GM12878 (cell line): ENCODE measurements at regions not wholly inside any gene's neighbourhood (a gene's known extent, or its start where the extent isn't known, plus 50 kb on each side); places are given as distances from the start of the nearest gene placed in this dataset.

ENCODE experiments used
- ATAC-seq: fragments of 200-7000 bp; cut with Tn5 transposase; 3 replicates; pipeline ENCODE4 v1.9.1; 2020; ENCODE audit warnings: mild to moderate bottlenecking, moderate library complexity
- BruUV-seq: library from RNA; stranded (reverse); fragments of 400-500 nt; replicated peaks from 2 replicates; lab custom pipeline; 2021; lab: Mats Ljungman, UMichigan
- CTCF ChIA-PET: fragments of 300-600 bp; sonication (Branson Sonifier 250); formaldehyde crosslinking; extraction: SDS; loops from one replicate; lab custom pipeline; 2021; ENCODE audit warnings: inconsistent platforms; lab: Yijun Ruan, JAX
- POLR2A ChIA-PET: fragments of 350-600 bp; formaldehyde crosslinking; extraction: SDS; loops from one replicate; lab custom pipeline; 2021; ENCODE audit warnings: inconsistent platforms; lab: Charles Lee
- RAD21 ChIA-PET: fragments of 300-600 bp; sonication (Branson Sonifier 250); formaldehyde crosslinking; loops from one replicate; lab custom pipeline; 2023; ENCODE audit warnings: antibody characterized with exemption; ENCODE audit not compliant: unreplicated experiment; lab: Charles Lee
- SMC1A ChIA-PET: fragments of 300-600 bp; sonication (Branson Sonifier 250); formaldehyde crosslinking; loops from one replicate; lab custom pipeline; 2023; ENCODE audit not compliant: unreplicated experiment, uncharacterized antibody; lab: Charles Lee
- DNase-seq: peaks from one replicate; pipeline ENCODE4 v3.0.0-alpha.2; 2011; ENCODE audit warnings: low read depth, low spot score
- FAIRE-seq: peaks from 3 replicates; lab custom pipeline; 2011; peaks lifted over from hg19 to GRCh38; lab: Jason Lieb, UNC
- H2AFZ ChIP-seq: 2 replicates; pipeline ENCODE4 v1.6.0; 2011; ENCODE audit warnings: low read depth, low read length, control low read depth; ENCODE audit not compliant: control insufficient read depth
- H3K27ac ChIP-seq: 2 replicates; pipeline ENCODE4 v1.5.1; 2011; ENCODE audit warnings: control low read depth; ENCODE audit not compliant: control insufficient read depth, insufficient read depth
- H3K27me3 ChIP-seq, 2 experiments: replicated peaks in 1 of 2; 2 replicates each; pipeline versions ENCODE4 v1.6.0 to v1.6.1; 2011; ENCODE audit warnings: low read length in 1 of 2; ENCODE audit not compliant: control insufficient read depth in 2 of 2, insufficient read depth in 2 of 2
- H3K36me3 ChIP-seq, 2 experiments: 2 replicates each; pipeline ENCODE4 v1.5.1; 2011; ENCODE audit warnings: low read length in 1 of 2; ENCODE audit not compliant: control insufficient read depth in 2 of 2, insufficient read depth in 2 of 2
- H3K4me1 ChIP-seq: 2 replicates; pipeline ENCODE4 v1.6.1; 2011; ENCODE audit warnings: mild to moderate bottlenecking, low read length, moderate library complexity, mixed read lengths; ENCODE audit not compliant: control insufficient read depth, insufficient read depth
- H3K4me2 ChIP-seq: 2 replicates; pipeline ENCODE4 v1.6.0; 2011; ENCODE audit warnings: control low read depth; ENCODE audit not compliant: control insufficient read depth, insufficient read depth
- H3K4me3 ChIP-seq: fragments of 200-600 bp; sonication (generic); 2 replicates; pipeline ENCODE4 v1.5.1; 2016
- H3K79me2 ChIP-seq: 2 replicates; pipeline ENCODE4 v1.6.0; 2011; ENCODE audit warnings: low read length; ENCODE audit not compliant: control insufficient read depth, insufficient read depth
- H3K9ac ChIP-seq: 2 replicates; pipeline ENCODE4 v1.8.0; 2011; ENCODE audit warnings: low read length, control low read depth, mixed read lengths; ENCODE audit not compliant: control insufficient read depth, insufficient read depth
- H3K9me3 ChIP-seq: replicated peaks from 3 replicates; pipeline ENCODE4 v1.5.1; 2011; ENCODE audit warnings: mild to moderate bottlenecking, low read length; ENCODE audit not compliant: control insufficient read depth, insufficient read depth
- H4K20me1 ChIP-seq: 2 replicates; pipeline ENCODE4 v1.6.0; 2011; ENCODE audit not compliant: control insufficient read depth, insufficient read depth
- ASH2L ChIP-seq: fragments of 300-600, 200-600 bp; sonication (generic); IDR thresholded peaks from 2 replicates; pipeline ENCODE4 v1.6.1; 2017; ENCODE audit warnings: low read depth, mild to moderate bottlenecking, borderline replicate concordance
- BMI1 ChIP-seq: fragments of 450-650 bp; IDR thresholded peaks from 2 replicates; pipeline ENCODE4 v1.6.1; 2016; ENCODE audit warnings: mild to moderate bottlenecking, moderate library complexity, borderline replicate concordance
- ELK1 ChIP-seq: IDR thresholded peaks from 2 replicates; pipeline ENCODE4 v1.6.1; 2012; ENCODE audit warnings: low read depth, low read length, improper control_type of control experiment
- FOXM1 ChIP-seq: IDR thresholded peaks from 2 replicates; pipeline ENCODE4 v1.6.1; 2012; ENCODE audit warnings: low read depth, mild to moderate bottlenecking, inconsistent platforms, low read length, moderate library complexity
- HDAC2 ChIP-seq: fragments of 200-600 bp; sonication (generic); IDR thresholded peaks from 2 replicates; pipeline ENCODE4 v1.6.1; 2017
- JUNB ChIP-seq: IDR thresholded peaks from 2 replicates; pipeline ENCODE4 v1.6.1; 2016; ENCODE audit warnings: antibody characterized with exemption, mild to moderate bottlenecking
- NFXL1 ChIP-seq: fragments of 450-650 bp; IDR thresholded peaks from 2 replicates; pipeline ENCODE4 v1.6.1; 2017; ENCODE audit warnings: antibody characterized with exemption, mild to moderate bottlenecking, borderline replicate concordance
- NFYA ChIP-seq: IDR thresholded peaks from 2 replicates; pipeline ENCODE4 v1.6.1; 2011; ENCODE audit warnings: low read depth, mild to moderate bottlenecking, low read length, improper control_type of control experiment, borderline replicate concordance
- PAX8 ChIP-seq: fragments of 450-650 bp; IDR thresholded peaks from 2 replicates; pipeline ENCODE4 v1.6.1; 2017; ENCODE audit warnings: mild to moderate bottlenecking, moderate library complexity
- POLR2AphosphoS5 ChIP-seq: IDR thresholded peaks from 2 replicates; pipeline ENCODE4 v1.6.1; 2011; ENCODE audit warnings: mild to moderate bottlenecking, low read length, inconsistent platforms
- RAD21 ChIP-seq: IDR thresholded peaks from 2 replicates; pipeline ENCODE4 v1.6.1; 2011; ENCODE audit warnings: mild to moderate bottlenecking, low read depth, low read length, moderate library complexity; ENCODE audit not compliant: insufficient read depth
- RELB ChIP-seq: fragments of 450-650 bp; IDR thresholded peaks from 2 replicates; pipeline ENCODE4 v1.6.1; 2017; ENCODE audit warnings: low read depth, mild to moderate bottlenecking, moderate library complexity
- STAT3 ChIP-seq: IDR thresholded peaks from 2 replicates; pipeline ENCODE4 v1.6.1; 2011; ENCODE audit warnings: low read depth, low read length, improper control_type of control experiment
- WGBS: methylation state at CpG from one replicate; pipeline ENCODE4 v1.1.6; 2016; ENCODE audit warnings: low lambda C conversion rate; ENCODE audit not compliant: insufficient replicate concordance, insufficient coverage; ENCODE audit errors: missing lambda C conversion rate; 5-methylcytosine and 5-hydroxymethylcytosine counted together
- in situ Hi-C: fragments of 300-500 bp; cut with MboI; formaldehyde crosslinking; loops from 9 replicates; pipeline ENCODE4 v1.14.3; 2018; ENCODE audit warnings: mixed read lengths
- intact Hi-C: fragments of 100-400 bp; cut with micrococcal nuclease; formaldehyde crosslinking; loops from one replicate; pipeline ENCODE4 v1.14.2; 2022; ENCODE audit not compliant: unreplicated experiment
- TF ChIP-seq, protein P1 (sequence below): IDR thresholded peaks from 2 replicates; pipeline ENCODE4 v1.6.1; 2011; ENCODE audit warnings: borderline replicate concordance, low read depth, mild to moderate bottlenecking, moderate library complexity, mixed read lengths, low read length; ENCODE audit not compliant: insufficient read depth; ENCODE audit errors: extremely low read length
- TF ChIP-seq, protein P2 (sequence below): IDR thresholded peaks from 2 replicates; pipeline ENCODE4 v1.6.1; 2011; ENCODE audit warnings: mild to moderate bottlenecking, low read depth, low read length, moderate library complexity; ENCODE audit not compliant: insufficient replicate concordance

DNA sequence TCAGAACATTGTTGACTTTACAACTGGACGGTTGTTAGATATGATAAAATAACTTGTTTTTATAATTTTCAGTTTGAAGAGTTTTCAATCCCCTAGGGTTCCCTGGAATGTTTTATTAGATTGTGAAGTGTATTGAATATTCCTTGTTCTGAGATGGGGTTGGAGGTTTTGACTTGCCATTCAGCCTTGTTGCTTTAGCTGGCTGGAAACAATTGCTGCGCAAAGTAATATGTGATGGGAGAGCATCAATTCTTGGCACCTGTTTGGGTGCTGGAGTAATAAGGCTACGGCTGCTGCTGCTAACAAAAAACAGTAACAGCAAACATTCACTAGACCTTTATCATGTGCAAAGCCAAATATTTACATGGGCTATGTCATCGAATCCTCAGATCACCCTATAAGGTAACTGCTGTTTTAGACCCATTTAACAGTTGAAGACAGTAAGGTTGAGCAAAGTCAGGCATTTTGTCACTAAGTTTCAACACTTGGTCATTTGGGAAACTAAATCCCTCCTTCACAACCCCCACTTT is 241.0 kb upstream of the TBX3 start (continued):
- TF ChIP-seq ELK1 = no peak
- TF ChIP-seq STAT3 = no peak
- no peak for TF ChIP-seq RELB
- TF ChIP-seq POLR2AphosphoS5 = no peak
- TF ChIP-seq, protein P1, sequence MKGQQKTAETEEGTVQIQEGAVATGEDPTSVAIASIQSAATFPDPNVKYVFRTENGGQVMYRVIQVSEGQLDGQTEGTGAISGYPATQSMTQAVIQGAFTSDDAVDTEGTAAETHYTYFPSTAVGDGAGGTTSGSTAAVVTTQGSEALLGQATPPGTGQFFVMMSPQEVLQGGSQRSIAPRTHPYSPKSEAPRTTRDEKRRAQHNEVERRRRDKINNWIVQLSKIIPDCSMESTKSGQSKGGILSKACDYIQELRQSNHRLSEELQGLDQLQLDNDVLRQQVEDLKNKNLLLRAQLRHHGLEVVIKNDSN = no peak
- no peak for TF ChIP-seq PAX8
- no peak for TF ChIP-seq NFXL1

- no peaks in the 10 kb centered on the region for H3K27me3 ChIP-seq
- ChIA-PET CTCF (no interaction called here), SMC1A (no interaction called here), POLR2A (no interaction called here), RAD21 (no interaction called here)
- DNase-seq (no peak), FAIRE-seq (no peak), ATAC-seq (no peak)
- no peaks in the 10 kb centered on the region for H3K4me1 ChIP-seq
- no peak overlapping the region for H3K4me2 ChIP-seq
- H3K36me3 ChIP-seq = no peaks in the 10 kb centered on the region
- H2AFZ ChIP-seq = no peak overlapping the region
- H3K27ac ChIP-seq = no peak overlapping the region
- no peaks in the 10 kb centered on the region for H3K79me2 ChIP-seq
- BruUV-seq = no TSS peak
- H4K20me1 ChIP-seq = no peaks in the 10 kb centered on the region
- WGBS = 44% methylated on average over 1 of the region's 1 CpG
- no peaks in the 10 kb centered on the region for H3K9me3 ChIP-seq
- intact Hi-C loops (no loop called here), in situ Hi-C loops (no loop called here)
- H3K9ac ChIP-seq = no peak overlapping the region
- H3K4me3 ChIP-seq = no peak overlapping the region
- no peak for TF ChIP-seq BMI1
- TF ChIP-seq, protein P2, sequence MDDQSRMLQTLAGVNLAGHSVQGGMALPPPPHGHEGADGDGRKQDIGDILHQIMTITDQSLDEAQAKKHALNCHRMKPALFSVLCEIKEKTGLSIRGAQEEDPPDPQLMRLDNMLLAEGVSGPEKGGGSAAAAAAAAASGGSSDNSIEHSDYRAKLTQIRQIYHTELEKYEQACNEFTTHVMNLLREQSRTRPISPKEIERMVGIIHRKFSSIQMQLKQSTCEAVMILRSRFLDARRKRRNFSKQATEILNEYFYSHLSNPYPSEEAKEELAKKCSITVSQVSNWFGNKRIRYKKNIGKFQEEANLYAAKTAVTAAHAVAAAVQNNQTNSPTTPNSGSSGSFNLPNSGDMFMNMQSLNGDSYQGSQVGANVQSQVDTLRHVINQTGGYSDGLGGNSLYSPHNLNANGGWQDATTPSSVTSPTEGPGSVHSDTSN = no peak
- TF ChIP-seq ASH2L = no peak
- no peak for TF ChIP-seq FOXM1
- TF ChIP-seq RAD21 = no peak
- no peak for TF ChIP-seq NFYA
- no peak for TF ChIP-seq HDAC2
- no peak for TF ChIP-seq JUNB
Observed at GRCh38 chr12:114921781-114922180, 237.8 kb upstream of the TBX3 start.
